H4 (cell line): ENCODE measurements at regions not wholly inside any gene's neighbourhood (a gene's known extent, or its start where the extent isn't known, plus 50 kb on each side); places are given as distances from the start of the nearest gene placed in this dataset.

Experiments used
- DNase-seq: peaks from one replicate; pipeline ENCODE4 v3.0.0-alpha.2; 2015; ENCODE audit warnings: low spot score

- DNase-seq: peak; percentile 27
Measured at GRCh38 chr19:20858218-20858617, 64.8 kb upstream of the ZNF85 start.

- no peak for DNase-seq
Measured at GRCh38 chr19:20858861-20859260, 64.2 kb upstream of the ZNF85 start.

GRCh38 chr19:20860339-20860738, 62.7 kb upstream of the ZNF85 start:
- no peak for DNase-seq

- no peak for DNase-seq
Measured at GRCh38 chr19:20863176-20863575, 59.9 kb upstream of the ZNF85 start.
